ENCODE measurements at regions not wholly inside any gene's neighbourhood (a gene's known extent, or its start where the extent isn't known, plus 50 kb on each side); places are given as distances from the start of the nearest gene placed in this dataset.

- POLR2A ChIA-PET = interaction anchor here (1.0 to 1.1 kb wide), 3 partner anchors 105 to 999 kb away, joined by 3 to 4 read pairs (median 3); no protein-coding TSS in a partner anchor
- intact Hi-C loops (cut with micrococcal nuclease) = loop anchor here (1.0 to 10.0 kb wide), 3 partner anchors 1006 to 1212 kb away; no protein-coding TSS in a partner anchor
- peak; percentile 66 for TF ChIP-seq CTCF (IDR thresholded peaks at IDR 0.05; ENCODE audit: unreplicated experiment)
Measured at GRCh38 chr4:34720571-34720970, 1523.7 kb downstream of the ARAP2 start.

GRCh38 chr4:34721835-34722234, 1522.5 kb downstream of the ARAP2 start:
- intact Hi-C loops (cut with micrococcal nuclease) = loop anchor here (5.0 to 10.0 kb wide), 2 partner anchors 1007 to 1210 kb away; no protein-coding TSS in a partner anchor
- H3K9me3 Mint-ChIP-seq (ENCODE audit: unreplicated experiment) = peaks cover 8% of the 10 kb centered on the region
- CTCF ChIA-PET = no interaction called here
- H3K4me3 Mint-ChIP-seq (ENCODE audit: unreplicated experiment) = no peak overlapping the region
- DNase-seq (ENCODE audit: unreplicated experiment) = no peak
- POLR2A ChIA-PET = no interaction called here
- no peak for TF ChIP-seq CTCF (IDR thresholded peaks at IDR 0.05; ENCODE audit: unreplicated experiment)
- H3K36me3 Mint-ChIP-seq (ENCODE audit: insufficient read depth, unreplicated experiment) = no peaks in the 10 kb centered on the region
- no peak overlapping the region for H3K27ac Mint-ChIP-seq (ENCODE audit: low read depth, unreplicated experiment)
- peaks cover 6% of the 10 kb centered on the region for H3K4me1 Mint-ChIP-seq (ENCODE audit: insufficient read depth, unreplicated experiment)
- H3K27me3 Mint-ChIP-seq (ENCODE audit: insufficient read depth, unreplicated experiment) = no peaks in the 10 kb centered on the region
- BruUV-seq (replicated peaks) = no TSS peak

More at GRCh38 chr4:34720571-34720970, 1523.7 kb downstream of the ARAP2 start:
- Mint-ChIP-seq H3K4me3 (ENCODE audit: unreplicated experiment) (no peak overlapping the region), H3K36me3 (ENCODE audit: insufficient read depth, unreplicated experiment) (no peaks in the 10 kb centered on the region), H3K27me3 (ENCODE audit: insufficient read depth, unreplicated experiment) (no peaks in the 10 kb centered on the region), H3K27ac (ENCODE audit: low read depth, unreplicated experiment) (no peak overlapping the region), H3K4me1 (ENCODE audit: insufficient read depth, unreplicated experiment) (peaks cover 6% of the 10 kb centered on the region), H3K9me3 (ENCODE audit: unreplicated experiment) (peaks cover 5% of the 10 kb centered on the region)
- no TSS peak for BruUV-seq (replicated peaks)
- CTCF ChIA-PET = interaction anchor here (0.6 to 1.9 kb wide), 7 partner anchors 13 to 1072 kb away, joined by 3 to 23 read pairs (median 5); no protein-coding TSS in a partner anchor
- peak; percentile 64 for DNase-seq (ENCODE audit: unreplicated experiment)

- H3K27me3 Mint-ChIP-seq (ENCODE audit: insufficient read depth, unreplicated experiment) = no peaks in the 10 kb centered on the region
- H3K4me1 Mint-ChIP-seq (ENCODE audit: insufficient read depth, unreplicated experiment) = peaks cover 11% of the 10 kb centered on the region
- no peak overlapping the region for H3K27ac Mint-ChIP-seq (ENCODE audit: low read depth, unreplicated experiment)
- CTCF ChIA-PET = interaction anchor here (0.6 kb wide), 2 partner anchors 120 to 1185 kb away, joined by 3 to 4 read pairs; no protein-coding TSS in a partner anchor
- H3K36me3 Mint-ChIP-seq (ENCODE audit: insufficient read depth, unreplicated experiment) = no peaks in the 10 kb centered on the region
- intact Hi-C loops (cut with micrococcal nuclease) = loop anchor here (5.0 to 10.0 kb wide), 2 partner anchors 1009 to 1209 kb away; no protein-coding TSS in a partner anchor
- no TSS peak for BruUV-seq (replicated peaks)
- POLR2A ChIA-PET = no interaction called here
- H3K4me3 Mint-ChIP-seq (ENCODE audit: unreplicated experiment) = no peak overlapping the region
- no peak for DNase-seq (ENCODE audit: unreplicated experiment)
- TF ChIP-seq CTCF (IDR thresholded peaks at IDR 0.05; ENCODE audit: unreplicated experiment) = no peak
- peaks cover 12% of the 10 kb centered on the region for H3K9me3 Mint-ChIP-seq (ENCODE audit: unreplicated experiment)
Measured at GRCh38 chr4:34723605-34724004, 1520.7 kb downstream of the ARAP2 start.

GRCh38 chr4:34724491-34724890, 1519.8 kb downstream of the ARAP2 start:
- POLR2A ChIA-PET = no interaction called here
- CTCF ChIA-PET = interaction anchor here (0.6 kb wide), 1 partner anchor 120 kb away, joined by 4 read pairs; no protein-coding TSS in a partner anchor
- BruUV-seq (replicated peaks) = no TSS peak
- H3K27ac Mint-ChIP-seq (ENCODE audit: low read depth, unreplicated experiment) = no peak overlapping the region
- peaks cover 12% of the 10 kb centered on the region for H3K4me1 Mint-ChIP-seq (ENCODE audit: insufficient read depth, unreplicated experiment)
- DNase-seq (ENCODE audit: unreplicated experiment) = no peak
- H3K4me3 Mint-ChIP-seq (ENCODE audit: unreplicated experiment) = no peak overlapping the region
- no peak for TF ChIP-seq CTCF (IDR thresholded peaks at IDR 0.05; ENCODE audit: unreplicated experiment)
- H3K9me3 Mint-ChIP-seq (ENCODE audit: unreplicated experiment) = peaks cover 16% of the 10 kb centered on the region
- H3K36me3 Mint-ChIP-seq (ENCODE audit: insufficient read depth, unreplicated experiment) = no peaks in the 10 kb centered on the region
- intact Hi-C loops (cut with micrococcal nuclease) = loop anchor here (5.0 to 10.0 kb wide), 2 partner anchors 1010 to 1208 kb away; no protein-coding TSS in a partner anchor
- no peaks in the 10 kb centered on the region for H3K27me3 Mint-ChIP-seq (ENCODE audit: insufficient read depth, unreplicated experiment)

Measured in MCF 10A (cell line).